ENCODE measurements at regions not wholly inside any gene's neighbourhood (a gene's known extent, or its start where the extent isn't known, plus 50 kb on each side); places are given as distances from the start of the nearest gene placed in this dataset.
A peak's percentile ranks its signal among the peaks of the same experiment; 100 is the strongest.
"Not testable (repeated sequence)": the region's sequence is repeated elsewhere in the genome, so short reads cannot be mapped to it uniquely, and the experiment has no call there.

DNA sequence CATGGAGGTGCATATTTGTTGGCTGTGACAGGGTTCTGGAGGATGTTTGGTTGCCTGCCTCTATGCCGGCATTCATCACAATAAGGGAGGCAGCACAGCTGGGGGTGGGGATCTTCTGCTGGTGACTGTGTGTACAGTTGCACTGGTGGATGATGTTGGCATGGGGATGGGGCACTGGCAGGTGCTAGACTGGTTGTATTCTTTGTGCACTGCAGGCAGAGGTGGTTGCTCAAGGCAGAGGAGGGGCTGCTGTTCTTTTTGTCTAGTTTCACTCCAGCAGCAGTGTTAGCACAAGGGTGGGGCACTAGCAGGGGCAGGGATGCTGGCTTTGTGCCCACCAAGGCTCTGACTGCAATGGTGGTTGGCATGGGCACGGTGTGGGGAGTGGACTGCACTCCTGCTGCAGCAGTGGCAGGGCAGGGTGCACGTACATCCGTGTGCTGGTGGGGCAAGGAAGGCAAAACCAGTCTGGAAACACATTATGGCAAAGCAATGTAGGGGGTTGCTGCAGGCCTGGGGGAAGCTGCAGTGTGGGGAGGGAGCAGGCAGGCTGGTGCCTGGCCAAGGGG is 69.3 kb downstream of the ISOC1 start:
- no peak for DNase-seq

DNA sequence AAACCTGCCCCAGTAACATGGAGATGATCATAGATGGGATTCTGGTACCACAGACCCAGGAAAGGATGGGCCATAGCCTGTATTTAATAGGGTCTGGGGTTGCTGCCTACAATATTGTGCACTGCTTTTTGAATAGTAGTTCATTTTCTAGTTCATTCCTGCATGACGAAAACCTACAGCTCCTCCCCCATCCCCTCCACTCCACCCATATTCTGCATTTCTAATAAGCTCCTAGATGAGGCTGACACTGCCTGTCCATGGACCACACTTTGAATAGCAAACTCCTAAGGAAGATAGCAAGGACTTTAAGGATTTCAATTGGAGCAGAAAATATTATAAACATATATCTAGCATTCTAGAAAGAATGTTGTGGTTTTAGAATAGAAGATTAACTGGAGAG is 75.5 kb downstream of the ISOC1 start:
- no peak for DNase-seq

DNA sequence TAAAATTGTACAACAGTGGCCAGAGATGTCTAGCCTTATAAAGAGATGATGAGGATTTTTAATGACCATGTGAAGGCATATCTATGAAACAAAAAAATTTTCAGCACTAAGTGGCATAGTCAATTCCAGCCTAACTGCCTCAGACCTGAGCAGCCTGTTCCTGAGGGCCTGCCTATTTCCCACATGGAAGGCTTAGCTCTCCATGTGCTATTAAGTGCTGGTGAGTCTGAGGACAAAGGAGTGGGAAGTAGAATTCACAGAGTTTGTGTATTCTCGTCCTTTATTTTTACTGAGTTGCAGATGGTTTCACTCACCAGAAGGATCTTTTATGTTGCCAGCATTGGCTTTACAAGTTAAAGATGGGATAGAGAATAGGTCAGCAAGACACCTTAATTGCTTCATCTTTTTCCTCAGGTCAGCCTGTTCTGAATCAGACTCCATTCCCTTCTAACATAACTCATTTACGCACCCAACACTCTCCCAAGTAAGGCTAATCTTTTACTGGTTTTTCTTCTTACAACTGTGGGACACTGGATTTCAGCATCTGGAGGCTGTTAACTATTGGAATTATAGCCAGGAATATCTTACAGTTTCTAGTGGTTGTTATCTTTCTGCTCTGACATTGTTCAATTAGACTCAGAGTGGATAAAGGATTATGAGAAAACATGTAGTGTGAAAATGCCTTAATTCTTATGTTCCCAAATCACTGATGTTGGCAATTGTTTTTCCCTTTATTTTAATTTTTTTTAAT is 76.8 kb downstream of the ISOC1 start:
- no peak for DNase-seq

DNA sequence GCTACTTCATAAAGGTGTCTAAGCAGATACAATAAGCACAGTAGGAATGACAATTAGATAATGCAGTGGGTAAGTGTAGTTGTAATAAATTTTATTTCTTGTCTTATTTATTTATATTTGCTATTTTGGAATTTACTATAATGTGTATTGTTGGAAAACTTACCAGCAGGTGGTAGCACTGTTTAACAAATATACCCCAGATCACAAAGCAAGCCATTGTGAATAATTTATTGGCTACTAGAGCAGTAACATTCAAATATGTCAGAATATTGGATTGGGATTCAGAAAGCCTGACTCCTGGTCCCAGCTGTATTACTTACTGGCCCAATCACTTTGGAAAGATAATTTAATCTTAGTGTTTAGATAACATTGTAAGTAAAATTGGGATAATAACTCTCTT is 78.0 kb downstream of the ISOC1 start:
- DNase-seq = peak in 1 of 2 experiments; percentile 57

DNA sequence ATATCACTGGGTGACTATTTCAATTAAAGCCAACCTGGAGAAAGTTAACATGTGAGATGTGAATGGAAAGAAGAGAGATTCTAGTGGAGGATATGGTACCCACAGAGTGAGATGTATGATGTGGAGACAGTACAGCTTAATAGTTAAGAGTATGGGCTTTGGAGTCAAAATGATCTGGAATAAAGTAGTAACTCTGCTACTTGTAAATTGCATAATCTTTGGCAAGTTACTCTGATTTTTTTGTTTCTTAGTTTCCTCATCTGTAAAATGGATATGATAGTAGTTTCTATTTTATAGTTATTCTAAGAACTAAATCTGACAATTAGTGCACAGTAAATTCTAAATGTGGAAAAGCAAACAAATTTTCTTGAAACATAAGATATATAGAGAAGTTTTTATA is 79.2 kb downstream of the ISOC1 start:
- no peak for DNase-seq

DNA sequence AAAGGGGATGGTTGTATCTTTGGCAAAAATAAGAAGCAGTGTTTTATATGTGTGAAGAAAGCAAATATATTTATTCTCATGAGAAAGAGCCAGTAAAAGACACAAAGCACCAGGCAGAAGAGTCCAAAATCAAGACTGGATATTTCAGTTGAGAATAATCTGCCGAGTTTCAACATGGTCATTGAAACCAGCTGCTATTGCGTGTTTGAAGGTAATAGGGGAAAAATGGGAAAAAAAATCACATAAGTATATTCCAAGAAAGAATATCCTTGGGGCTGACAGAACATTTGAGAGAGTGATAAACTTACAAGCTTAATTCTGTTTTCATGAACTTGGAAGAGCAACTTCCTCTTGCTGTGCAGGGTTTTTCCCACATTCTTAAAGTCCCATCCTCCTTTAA is 79.9 kb downstream of the ISOC1 start:
- no peak for DNase-seq

DNA sequence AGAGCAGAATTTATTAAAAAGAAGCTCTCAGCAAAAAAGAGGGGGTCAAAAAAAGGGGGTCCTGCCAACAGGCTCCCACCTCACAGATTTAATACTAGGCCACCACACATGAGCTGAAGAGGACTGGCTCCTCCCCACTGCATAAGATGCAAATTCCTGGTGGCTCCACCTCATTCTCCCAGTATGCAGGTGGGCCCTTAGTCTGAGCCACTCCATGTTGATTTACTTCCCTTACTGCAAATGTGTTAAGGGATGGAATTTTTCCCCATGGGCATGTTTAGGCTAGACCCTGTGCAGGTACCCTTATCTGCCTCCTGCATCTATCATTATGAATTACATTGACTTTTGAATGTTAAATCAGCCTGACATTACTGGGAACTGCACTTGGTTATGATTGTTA is 82.9 kb downstream of the ISOC1 start:
- DNase-seq = peak in 1 of 2 experiments; percentile 5

DNA sequence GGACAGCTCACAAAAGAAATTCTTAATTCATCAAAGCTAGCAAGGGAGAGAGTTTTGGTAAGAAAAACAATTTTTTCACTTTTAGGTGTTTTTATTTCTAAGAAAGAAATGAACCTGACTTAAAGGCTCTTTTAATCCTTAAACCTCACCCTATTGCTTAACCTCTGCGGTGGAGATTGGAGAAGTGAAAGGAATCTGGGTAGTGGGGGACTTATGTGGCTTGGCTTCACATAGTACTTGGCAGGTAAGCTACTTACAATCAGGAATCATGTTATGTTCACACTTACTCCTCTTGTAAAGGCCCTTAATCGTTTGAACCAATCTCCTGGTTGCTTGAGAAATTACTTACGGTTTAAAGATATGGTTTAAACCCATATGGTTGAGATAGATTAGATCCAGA is 104.8 kb downstream of the ISOC1 start:
- no peak for DNase-seq

DNA sequence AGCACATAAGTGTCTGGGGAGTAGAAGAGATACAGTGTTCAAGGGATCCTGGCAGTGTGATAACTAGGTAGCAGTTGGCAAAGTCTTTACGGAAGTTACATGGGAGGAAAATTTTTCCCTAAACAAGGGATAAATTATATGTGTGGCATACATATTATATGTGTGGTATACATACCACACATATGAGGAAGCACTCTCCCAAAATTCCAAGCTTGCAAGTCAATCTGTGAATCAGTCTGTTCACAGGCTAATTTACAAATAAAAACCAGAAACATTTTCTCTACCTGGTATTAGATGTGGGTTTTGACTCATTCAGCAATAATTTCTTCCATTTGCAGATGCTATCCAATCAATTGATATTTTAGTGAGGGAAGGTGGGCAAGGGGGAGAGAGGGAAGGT is 110.0 kb downstream of the ISOC1 start:
- no peak for DNase-seq

DNA sequence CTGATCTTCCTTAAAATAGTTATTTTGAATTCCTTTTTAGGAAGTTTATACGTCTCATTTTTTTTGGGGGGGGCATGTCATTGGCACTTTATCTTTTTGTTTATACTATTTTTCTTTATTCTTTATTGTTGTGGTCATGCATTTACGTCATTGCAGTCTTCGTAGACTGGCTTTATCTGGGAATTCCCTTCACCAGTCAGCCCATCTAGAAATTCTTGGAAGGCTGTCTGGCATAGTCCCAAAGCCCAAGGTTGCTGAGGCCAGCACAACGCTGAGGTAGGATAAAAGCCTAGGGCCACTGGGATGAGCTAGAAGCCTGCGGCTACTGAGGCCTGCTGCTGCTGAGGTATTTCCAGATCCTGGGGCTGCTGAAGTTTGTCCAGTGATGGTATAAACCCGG is 121.5 kb downstream of the ISOC1 start:
- no peak for DNase-seq

DNA sequence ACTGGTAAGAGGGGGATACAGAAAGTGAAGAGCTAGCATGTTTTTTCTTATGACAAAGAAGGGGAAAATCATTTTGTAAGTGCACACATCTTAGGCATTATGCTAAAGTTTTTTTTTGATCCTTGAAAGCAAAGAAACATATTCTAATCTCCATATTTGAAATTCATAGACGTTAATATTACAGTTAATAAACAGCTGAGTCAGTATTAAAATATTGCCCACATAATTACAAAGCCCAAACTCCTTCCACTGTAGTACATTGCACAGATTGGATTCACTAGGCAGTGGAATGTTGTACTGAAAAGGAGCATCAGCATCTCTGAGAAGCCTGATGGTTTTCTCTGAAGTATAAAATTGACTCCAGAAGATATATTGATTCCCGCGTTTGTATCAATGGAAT is 122.6 kb downstream of the ISOC1 start:
- DNase-seq = no peak

DNA sequence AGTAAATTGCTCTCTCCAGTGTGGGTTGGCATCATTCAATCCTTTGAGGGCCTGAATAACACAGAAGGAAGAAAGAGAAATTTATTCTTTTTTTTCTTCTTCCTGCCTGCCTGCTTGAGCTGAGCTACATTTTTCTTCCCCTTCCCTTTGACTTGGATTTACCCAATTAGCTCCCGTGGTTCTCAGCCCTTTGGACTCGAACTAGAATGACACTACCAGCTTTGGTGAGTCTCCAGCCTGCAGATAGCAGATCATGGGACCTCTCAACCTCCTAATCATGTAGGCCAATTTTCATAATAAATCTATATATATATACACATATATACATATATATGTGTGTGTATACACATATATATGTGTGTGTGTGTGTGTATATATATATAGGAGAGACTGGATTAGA is 128.6 kb downstream of the ISOC1 start:
- DNase-seq = no peak

DNA sequence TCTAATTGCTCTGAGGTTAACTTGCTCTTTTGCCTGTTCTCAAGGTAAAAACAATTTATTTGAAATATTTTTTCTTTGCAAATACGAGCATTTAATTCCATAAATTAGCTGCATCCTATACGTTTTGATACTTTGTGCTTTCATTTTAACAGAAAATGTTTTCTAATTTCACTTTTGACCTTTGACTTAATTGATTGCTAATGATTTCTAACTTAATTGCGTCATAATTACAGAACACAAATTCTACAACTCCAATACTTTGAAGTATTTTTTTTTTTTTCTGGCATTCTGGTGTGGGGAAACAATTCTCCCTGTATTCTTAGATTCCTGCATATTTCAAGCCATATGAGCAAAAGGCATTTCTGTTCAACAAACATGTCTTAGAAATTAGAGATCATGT is 134.0 kb downstream of the ISOC1 start:
- DNase-seq = no peak

DNA sequence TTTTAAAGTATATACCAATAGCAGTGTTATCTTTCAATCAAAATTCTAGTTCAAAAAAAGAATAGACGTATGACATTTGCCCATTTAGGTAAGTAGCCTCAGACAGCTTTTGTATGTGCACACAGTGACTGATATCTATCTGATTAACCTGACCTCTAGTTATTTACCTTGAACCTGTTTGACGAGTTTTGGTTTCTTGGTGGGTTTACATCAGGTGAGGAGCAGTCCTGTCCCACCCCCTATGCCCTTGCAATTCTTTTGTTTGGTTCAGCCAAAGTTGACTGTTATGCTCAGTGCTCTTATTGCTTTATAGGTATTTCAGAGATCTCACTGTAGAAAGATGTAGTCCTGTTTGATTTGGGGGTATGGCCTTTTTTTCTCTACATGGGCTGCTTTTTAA is 147.2 kb downstream of the ISOC1 start:
- DNase-seq = peak in 1 of 2 experiments; percentile 15

DNA sequence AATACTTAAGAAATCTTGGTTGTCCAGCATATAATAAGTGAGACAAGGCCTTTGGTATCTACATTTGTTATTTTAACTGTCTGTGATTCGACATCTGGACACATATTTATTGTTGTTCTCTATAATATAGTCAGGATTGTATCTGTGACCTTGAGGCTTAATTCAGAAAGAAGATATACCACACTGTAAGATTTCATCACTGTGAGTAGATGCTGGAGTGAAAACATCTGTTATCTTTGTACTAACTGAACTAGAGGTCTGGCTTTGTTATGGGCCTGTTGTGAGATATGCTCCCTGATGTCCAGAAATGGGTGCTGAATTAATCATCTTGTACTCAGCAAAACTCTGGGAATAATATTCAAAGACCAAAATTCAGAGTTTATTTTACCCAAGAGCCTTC is 148.5 kb downstream of the ISOC1 start:
- DNase-seq = no peak

DNA sequence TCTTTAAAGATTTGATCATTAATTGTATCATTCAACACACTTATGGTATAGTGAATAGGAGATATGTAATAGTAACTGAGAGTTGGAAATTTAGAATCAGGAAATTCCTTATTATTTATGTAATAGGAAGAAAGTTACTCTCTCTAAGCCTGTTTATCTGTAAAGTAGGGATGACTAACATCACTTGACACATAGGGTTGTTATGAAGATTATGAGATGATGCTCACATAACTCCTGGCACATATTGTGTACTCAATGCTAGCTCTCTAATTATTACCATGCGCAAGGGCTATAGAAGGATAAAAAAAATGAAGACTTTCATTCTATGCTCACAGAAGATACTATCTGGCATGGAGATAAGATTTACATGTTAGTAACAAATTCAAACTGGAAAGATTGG is 149.9 kb downstream of the ISOC1 start:
- no peak for DNase-seq

DNA sequence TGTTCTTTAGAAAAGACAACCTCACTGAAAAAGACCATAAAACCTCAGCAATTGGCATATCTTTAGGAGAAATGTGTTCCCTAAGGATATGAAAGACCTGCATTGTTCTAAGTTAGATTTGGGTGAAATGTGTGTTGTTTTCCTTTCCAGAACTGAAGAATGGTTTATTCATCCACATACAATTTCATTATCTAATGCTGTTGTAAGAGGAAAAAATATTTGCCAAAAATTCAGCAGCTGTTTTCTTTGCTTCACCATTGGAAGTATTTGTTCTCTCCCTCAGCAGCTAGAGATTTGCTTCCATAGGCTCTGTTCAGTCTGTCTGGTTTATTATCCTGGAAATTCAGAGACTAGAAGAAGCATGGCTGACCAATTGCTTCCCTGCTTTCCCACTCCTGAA is 150.9 kb downstream of the ISOC1 start:
- DNase-seq = no peak

DNA sequence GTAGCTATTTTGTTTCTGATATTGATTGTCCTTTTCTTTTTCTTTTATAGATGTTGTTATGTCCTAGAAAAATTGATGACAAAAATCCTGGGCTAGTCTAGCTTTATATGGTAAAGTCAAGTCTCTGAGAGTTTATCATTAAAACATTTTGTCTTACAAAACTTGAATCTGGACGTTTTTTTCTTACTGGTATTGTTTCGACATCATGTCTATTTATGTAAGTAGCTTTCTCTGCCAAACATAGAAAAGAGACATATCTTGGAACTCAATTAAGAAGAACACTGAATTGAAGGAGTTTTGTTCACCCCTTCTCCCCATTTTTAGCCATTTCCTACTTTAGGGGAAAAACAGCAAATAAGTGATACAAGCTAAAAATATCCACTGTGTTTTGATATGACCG is 151.5 kb downstream of the ISOC1 start:
- no peak for DNase-seq

DNA sequence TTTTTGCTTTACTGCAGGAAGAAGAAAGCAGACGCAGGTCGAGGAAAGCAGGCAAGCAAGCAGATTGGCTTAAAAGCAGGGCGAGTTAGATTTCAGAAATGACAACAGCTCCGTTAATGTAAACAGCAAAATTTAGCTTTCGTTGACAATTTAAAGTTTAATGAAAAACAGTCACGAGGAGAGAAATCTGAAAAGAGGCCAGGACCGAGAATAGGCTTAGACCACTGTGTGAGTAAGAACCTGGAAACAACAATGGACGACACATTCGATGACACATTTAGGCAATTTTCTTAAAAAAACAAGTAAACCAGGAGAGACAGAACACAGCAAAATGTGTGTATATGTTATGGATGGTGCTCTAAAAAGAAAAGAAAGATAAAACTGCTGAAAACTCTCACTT is 155.3 kb downstream of the ISOC1 start:
- DNase-seq = no peak

DNA sequence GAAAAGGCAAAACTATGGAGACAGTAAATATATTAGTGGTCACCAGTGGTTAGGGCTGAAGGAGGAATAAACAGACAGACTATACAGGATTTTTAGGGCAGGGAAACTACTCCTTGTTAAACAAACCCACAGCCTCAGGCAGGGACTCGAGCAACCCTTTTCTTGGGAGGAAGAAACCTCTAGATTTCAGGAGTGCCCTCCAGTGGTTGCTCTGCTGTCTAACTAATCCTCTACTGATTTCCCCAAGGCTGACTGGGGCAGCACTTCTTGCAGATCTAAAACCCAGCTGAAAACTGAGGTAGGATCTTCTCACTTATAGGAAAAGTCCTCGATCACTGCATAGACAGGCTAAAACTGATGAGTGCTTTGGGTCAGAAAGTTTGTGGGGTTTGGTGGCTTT is 176.8 kb downstream of the ISOC1 start:
- peak in 1 of 2 experiments; percentile 14 for DNase-seq

DNA sequence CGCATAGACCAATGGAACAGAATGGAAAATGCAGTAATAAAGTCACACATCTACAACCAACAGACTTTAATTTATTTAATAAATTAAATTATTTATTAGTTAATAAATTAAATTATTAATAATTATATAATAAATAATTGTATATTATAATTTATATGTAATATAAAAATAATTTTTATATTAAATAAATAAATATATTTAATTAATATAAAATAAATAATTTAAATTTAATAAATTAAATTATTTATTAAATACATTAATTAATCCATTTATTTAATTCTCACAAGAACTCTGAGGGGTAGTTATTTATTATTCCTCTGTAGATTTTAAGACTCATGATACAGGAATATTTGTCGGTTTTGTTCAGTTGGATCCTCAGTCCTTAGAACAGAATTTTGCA is 176.1 kb upstream of the ADAMTS19 start:
- no peak for DNase-seq

DNA sequence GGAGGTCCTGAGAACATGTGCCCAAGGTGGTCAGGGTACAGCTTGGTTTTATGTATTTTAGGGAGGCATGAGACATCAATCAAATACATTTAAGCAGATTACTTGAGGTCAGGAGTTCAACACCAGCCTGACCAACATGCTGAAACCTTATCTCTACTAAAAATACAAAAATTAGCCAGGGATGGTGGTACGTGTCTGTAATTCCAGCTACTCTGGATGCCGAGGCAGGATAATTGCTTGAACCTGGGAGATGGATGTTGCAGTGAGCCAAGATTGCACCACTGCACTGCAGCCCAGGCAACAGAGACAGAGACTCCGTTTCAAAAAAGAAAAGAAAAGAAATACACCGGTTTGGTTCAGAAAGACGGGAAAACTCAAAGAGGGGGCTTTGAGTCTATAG is 165.9 kb upstream of the ADAMTS19 start:
- DNase-seq = not testable (repeated sequence)

DNA sequence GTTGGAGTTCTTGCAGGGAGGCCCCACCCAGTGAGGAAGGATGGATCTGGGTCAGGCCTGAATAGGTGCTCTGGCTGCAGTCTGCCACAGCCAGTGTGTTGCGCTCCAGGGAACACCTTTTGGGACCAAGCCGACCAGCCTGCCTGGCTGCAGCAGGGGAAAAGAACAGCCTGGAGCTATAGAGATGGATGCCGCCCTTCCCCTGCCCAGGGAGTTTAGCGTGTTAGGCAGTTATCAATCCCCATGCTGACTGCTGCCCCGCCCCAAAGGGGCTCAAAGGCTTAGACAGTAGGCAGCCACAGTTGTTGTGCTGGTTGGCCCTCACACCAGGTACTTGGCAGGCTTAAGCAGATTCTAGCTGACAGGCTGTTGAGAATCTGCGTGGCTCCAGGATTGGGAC is 153.4 kb upstream of the ADAMTS19 start:
- DNase-seq = no peak

DNA sequence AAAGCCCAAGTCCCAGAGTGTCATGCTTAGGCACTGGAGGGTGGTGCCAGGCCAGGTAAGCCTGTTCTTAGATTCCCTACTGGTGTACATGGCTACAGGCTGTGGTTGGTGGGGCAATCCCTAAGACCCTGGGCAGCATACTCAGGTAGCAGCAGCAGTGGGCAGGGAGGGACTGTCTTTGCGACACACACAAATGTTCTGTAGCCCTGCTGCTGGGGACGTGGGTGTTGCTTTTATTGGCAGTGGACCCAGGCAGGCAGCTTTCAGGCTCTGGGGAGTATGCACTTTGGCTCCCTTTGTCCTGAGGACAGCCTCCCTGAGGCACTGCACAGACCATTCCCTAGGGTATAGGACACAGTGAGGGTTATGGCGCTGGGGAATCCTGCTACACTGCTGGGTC is 137.1 kb upstream of the ADAMTS19 start:
- DNase-seq = no peak

DNA sequence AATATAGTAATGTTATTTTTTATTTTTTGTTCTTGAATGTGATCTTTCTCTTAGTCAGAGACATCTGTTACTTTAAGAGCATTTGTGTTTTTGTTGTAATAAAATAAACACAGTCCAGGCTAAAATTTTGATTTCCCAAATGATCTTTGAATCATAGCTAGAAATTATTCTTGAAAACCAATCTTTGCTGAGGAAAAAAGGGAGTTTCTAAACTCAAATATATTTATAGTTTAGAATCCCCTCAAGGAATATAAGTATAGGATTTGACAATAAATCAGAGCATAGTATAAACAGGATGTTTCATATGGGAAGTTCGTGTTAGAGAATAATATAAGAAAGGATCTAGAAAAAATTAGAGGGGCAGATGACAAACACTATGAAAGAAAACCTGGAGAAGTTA is 118.8 kb upstream of the ADAMTS19 start:
- no peak for DNase-seq
